HCT116 (cell line): ENCODE measurements at regions not wholly inside any gene's neighbourhood (a gene's known extent, or its start where the extent isn't known, plus 50 kb on each side); places are given as distances from the start of the nearest gene placed in this dataset.

Source experiments
- CTCF ChIP-seq, 3 experiments: fragments of 200-600 bp in 1 of 3; sonication (generic) in 1 of 3; IDR thresholded peaks in 2 of 3; conservative IDR thresholded peaks in 1 of 3; 2 replicates each; pipeline ENCODE4 v1.5.1; 2012 to 2017; ENCODE audit warnings: low read depth in 2 of 3, low read length in 2 of 3, antibody characterized with exemption in 1 of 3, borderline replicate concordance in 1 of 3, control low read depth in 1 of 3, mild to moderate bottlenecking in 1 of 3, mixed read lengths in 1 of 3, mixed run types in 1 of 3, moderate library complexity in 1 of 3; ENCODE audit not compliant: insufficient read depth in 1 of 3
- EGR1 ChIP-seq: IDR thresholded peaks from 2 replicates; pipeline ENCODE4 v1.6.1; 2012; ENCODE audit warnings: low read depth
- ELF1 ChIP-seq: IDR thresholded peaks from 2 replicates; pipeline ENCODE4 v1.6.1; 2012; ENCODE audit warnings: low read depth, borderline replicate concordance
- EZH2 ChIP-seq: fragments of 200-600 bp; sonication (generic); IDR thresholded peaks from 2 replicates; pipeline ENCODE4 v1.6.1; 2017; ENCODE audit warnings: antibody characterized with exemption, mixed run types
- EZH2phosphoT487 ChIP-seq: fragments of 200-600 bp; IDR thresholded peaks from 2 replicates; pipeline ENCODE4 v1.6.1; 2018; ENCODE audit warnings: antibody characterized with exemption, borderline replicate concordance
- FOSL1 ChIP-seq: IDR thresholded peaks from 2 replicates; pipeline ENCODE4 v1.6.1; 2012; ENCODE audit warnings: low read depth
- POLR2A ChIP-seq: IDR thresholded peaks from 2 replicates; pipeline ENCODE4 v1.7.0; 2011; ENCODE audit warnings: borderline replicate concordance; ENCODE audit not compliant: insufficient read depth, insufficient read length; ENCODE audit errors: extremely low read depth
- POLR2AphosphoS5 ChIP-seq: IDR thresholded peaks from 2 replicates; pipeline ENCODE4 v1.6.1; 2011; ENCODE audit warnings: mild to moderate bottlenecking, low read depth, low read length, moderate library complexity
- REST ChIP-seq: IDR thresholded peaks from 2 replicates; pipeline ENCODE4 v1.6.1; 2012; ENCODE audit warnings: low read depth
- SIN3A ChIP-seq: IDR thresholded peaks from 2 replicates; pipeline ENCODE4 v1.6.1; 2012; ENCODE audit warnings: low read depth
- SRF ChIP-seq: IDR thresholded peaks from 2 replicates; pipeline ENCODE4 v1.6.1; 2012; ENCODE audit warnings: low read depth
- TCF7L2 ChIP-seq: IDR thresholded peaks from 2 replicates; pipeline ENCODE4 v1.7.0; 2011; ENCODE audit warnings: borderline replicate concordance, inconsistent platforms; ENCODE audit not compliant: insufficient read depth, insufficient read length; ENCODE audit errors: extremely low read depth
- ZBTB33 ChIP-seq: IDR thresholded peaks from 2 replicates; pipeline ENCODE4 v1.6.1; 2011; ENCODE audit warnings: mild to moderate bottlenecking, low read length, moderate library complexity; ENCODE audit not compliant: insufficient replicate concordance; ENCODE audit errors: extremely low read depth
- ZNF274 ChIP-seq: fragments of 200-500 bp; sonication (Bioruptor generic); IDR thresholded peaks from 2 replicates; pipeline ENCODE4 v1.6.1; 2014; ENCODE audit warnings: mild to moderate bottlenecking, low read depth, low read length, inconsistent platforms

GRCh38 chr5:158473016-158473635 is 614.2 kb upstream of the CLINT1 start:
- TF ChIP-seq CTCF (IDR thresholded peaks at IDR 0.05 in 2 of 3, conservative IDR thresholded peaks at IDR 0.05 in 1 of 3; ENCODE audit: borderline replicate concordance in 1 of 3, insufficient read depth in 1 of 3, low read depth in 2 of 3, low read length in 2 of 3) (no peak), ZNF274 (no peak), TCF7L2 (no peak), FOSL1 (no peak), ZBTB33 (no peak), SIN3A (no peak), POLR2AphosphoS5 (no peak), EGR1 (no peak), EZH2phosphoT487 (no peak), POLR2A (no peak), REST (no peak), ELF1 (no peak), EZH2 (no peak), SRF (no peak)
